ENCODE measurements at regions not wholly inside any gene's neighbourhood (a gene's known extent, or its start where the extent isn't known, plus 50 kb on each side); places are given as distances from the start of the nearest gene placed in this dataset.

- TF ChIP-seq CTCF (IDR thresholded peaks at IDR 0.05) (no peak), POLR2A (IDR thresholded peaks at IDR 0.05) (no peak)
Observed at GRCh38 chr10:131381576-131381975, 70.1 kb upstream of the TCERG1L start.

All from body of pancreas (tissue), 4 donors.